Panc1 (cell line): ENCODE measurements at regions not wholly inside any gene's neighbourhood (a gene's known extent, or its start where the extent isn't known, plus 50 kb on each side); places are given as distances from the start of the nearest gene placed in this dataset.

Experiments
- ATAC-seq: fragments of 200-7000 bp; cut with Tn5 transposase; 2 replicates; pipeline ENCODE4 v1.9.1; 2020; ENCODE audit warnings: mild to moderate bottlenecking, moderate library complexity
- BruUV-seq: library from RNA; stranded (reverse); fragments of 400-500 nt; replicated peaks from 2 replicates; lab custom pipeline; 2021; lab: Mats Ljungman, UMichigan
- CTCF ChIA-PET: fragments of 300-600 bp; sonication (Branson Sonifier 250); formaldehyde crosslinking; loops from one replicate; lab custom pipeline; 2022; ENCODE audit warnings: antibody characterized with exemption; lab: Charles Lee
- POLR2A ChIA-PET: fragments of 300-600 bp; sonication (Branson Sonifier 250); formaldehyde crosslinking; loops from one replicate; lab custom pipeline; 2022; ENCODE audit warnings: antibody characterized with exemption; lab: Charles Lee
- DNase-seq: peaks from one replicate; pipeline ENCODE4 v3.0.0-alpha.2; 2010; ENCODE audit warnings: low read depth, low spot score
- H3K27ac ChIP-seq: 2 replicates; pipeline ENCODE4 v1.5.1; 2011; ENCODE audit warnings: mild to moderate bottlenecking, low read length, inconsistent platforms
- H3K27me3 ChIP-seq: fragments of 200-500 bp; sonication (Bioruptor generic); 2 replicates; pipeline ENCODE4 v1.6.0; 2014; ENCODE audit warnings: low read length, inconsistent platforms; ENCODE audit not compliant: control insufficient read depth, insufficient read depth
- H3K36me3 ChIP-seq: fragments of 200-500 bp; sonication (Bioruptor generic); 2 replicates; pipeline ENCODE4 v1.5.1; 2014; ENCODE audit warnings: inconsistent platforms, mild to moderate bottlenecking, low read length, moderate library complexity; ENCODE audit not compliant: control insufficient read depth, insufficient read depth
- H3K4me1 ChIP-seq: 2 replicates; pipeline ENCODE4 v1.5.1; 2011; ENCODE audit warnings: inconsistent platforms, mild to moderate bottlenecking, low read length, moderate library complexity; ENCODE audit not compliant: control insufficient read depth, insufficient read depth
- H3K4me3 ChIP-seq, 2 experiments: 2 replicates each; pipeline ENCODE4 v1.5.1; 2011 to 2012; ENCODE audit warnings: low read depth in 2 of 2, low read length in 2 of 2, mild to moderate bottlenecking in 2 of 2, inconsistent platforms in 1 of 2, moderate library complexity in 1 of 2
- H3K9me3 ChIP-seq: fragments of 200-500 bp; sonication (Bioruptor generic); 2 replicates; pipeline ENCODE4 v1.5.1; 2014; ENCODE audit warnings: low read depth, mild to moderate bottlenecking, inconsistent platforms, low read length, moderate library complexity; ENCODE audit not compliant: control insufficient read depth, insufficient read depth
- CTCF ChIP-seq: fragments of 450-650 bp; IDR thresholded peaks from 2 replicates; pipeline ENCODE4 v1.5.1; 2017; ENCODE audit warnings: mild to moderate bottlenecking
- POLR2AphosphoS5 ChIP-seq: IDR thresholded peaks from 2 replicates; pipeline ENCODE4 v1.6.1; 2012; ENCODE audit warnings: mild to moderate bottlenecking, low read depth, low read length, moderate library complexity
- REST ChIP-seq, 2 experiments: IDR thresholded peaks; 2 replicates each; pipeline ENCODE4 v1.6.1; 2011 to 2012; ENCODE audit warnings: low read depth in 2 of 2, control low read depth in 1 of 2, low read length in 1 of 2, mild to moderate bottlenecking in 1 of 2, moderate library complexity in 1 of 2; ENCODE audit not compliant: insufficient read depth in 1 of 2
- SIN3A ChIP-seq: IDR thresholded peaks from 2 replicates; pipeline ENCODE4 v1.6.1; 2012; ENCODE audit warnings: low read depth, mild to moderate bottlenecking, low read length, moderate library complexity, borderline replicate concordance; ENCODE audit not compliant: insufficient read depth
- TCF7L2 ChIP-seq: IDR thresholded peaks from 2 replicates; pipeline ENCODE4 v1.6.1; 2011; ENCODE audit warnings: mild to moderate bottlenecking, low read depth, low read length, inconsistent platforms
- in situ Hi-C: cut with HindIII; loops from 2 replicates; pipeline ENCODE4 v1.10.0; 2016; ENCODE audit warnings: low sequenced_read_pairs, low pct_unique_long_range_greater_than_20kb
- intact Hi-C: fragments of 100-400 bp; cut with micrococcal nuclease; formaldehyde crosslinking; loops from one replicate; pipeline ENCODE4 v1.10.0; 2022; ENCODE audit not compliant: unreplicated experiment

- no peaks in the 10 kb centered on the region for H3K27me3 ChIP-seq
- intact Hi-C loops (no loop called here), in situ Hi-C loops (no loop called here)
- no peak overlapping the region for H3K27ac ChIP-seq
- ATAC-seq (no peak), DNase-seq (no peak)
- H3K4me1 ChIP-seq = no peaks in the 10 kb centered on the region
- H3K4me3 ChIP-seq = no peak overlapping the region
- no TSS peak for BruUV-seq
- peaks cover 11% of the 10 kb centered on the region; the same call in 1 of the 2 replicates for H3K9me3 ChIP-seq
- H3K36me3 ChIP-seq = no peaks in the 10 kb centered on the region
- no peak for TF ChIP-seq REST (IDR thresholded peaks at IDR 0.05; ENCODE audit: insufficient read depth in 1 of 2, low read depth in 2 of 2, low read length in 1 of 2)
- TF ChIP-seq SIN3A = no peak
- no peak for TF ChIP-seq POLR2AphosphoS5
- TF ChIP-seq TCF7L2 = no peak
- TF ChIP-seq CTCF = no peak
- CTCF ChIA-PET = no interaction called here
- POLR2A ChIA-PET = no interaction called here
Observed at GRCh38 chr12:61694214-61694613, 566.0 kb upstream of the USP15 start.

DNA sequence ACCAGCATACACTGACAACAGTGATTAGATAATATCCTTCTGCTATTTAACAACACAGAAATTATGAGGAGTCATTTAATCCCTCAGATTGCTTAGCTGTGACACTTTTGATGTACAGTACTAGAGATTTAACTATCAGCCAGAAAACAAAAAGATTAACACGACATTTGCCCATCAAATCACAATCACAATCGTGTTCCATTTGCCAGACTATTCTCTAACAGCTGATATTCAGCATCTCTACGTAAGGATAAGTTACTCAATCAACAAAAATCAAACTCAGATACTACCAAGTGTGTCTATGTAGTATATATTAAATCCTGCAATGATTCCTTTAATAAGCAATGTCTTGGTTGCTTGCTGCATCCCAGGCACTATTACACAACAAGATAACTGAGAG, 558.7 kb upstream of the USP15 start:
- intact Hi-C loops (no loop called here), in situ Hi-C loops (no loop called here)
- Histone ChIP-seq H3K9me3 (peaks cover 5% of the 10 kb centered on the region; the same call in 1 of the 2 replicates), H3K27me3 (no peaks in the 10 kb centered on the region), H3K27ac (no peak overlapping the region), H3K4me1 (no peaks in the 10 kb centered on the region), H3K36me3 (no peaks in the 10 kb centered on the region), H3K4me3 (no peak overlapping the region)
- DNase-seq (no peak), ATAC-seq (no peak)
- TF ChIP-seq CTCF = no peak
- no peak for TF ChIP-seq TCF7L2
- no peak for TF ChIP-seq POLR2AphosphoS5
- no peak for TF ChIP-seq SIN3A
- TF ChIP-seq REST (IDR thresholded peaks at IDR 0.05; ENCODE audit: insufficient read depth in 1 of 2, low read depth in 2 of 2, low read length in 1 of 2) = no peak
- ChIA-PET POLR2A (no interaction called here), CTCF (no interaction called here)
- BruUV-seq = no TSS peak
